Activated CD8-positive, alpha-beta T cell treated with anti-CD3 and anti-CD28 coated beads, Interleukin-2, amount 10 ng/mL, durations not matched to agents 7 days and 5 days (primary cell): ENCODE measurements at regions not wholly inside any gene's neighbourhood (a gene's known extent, or its start where the extent isn't known, plus 50 kb on each side); places are given as distances from the start of the nearest gene placed in this dataset.
A peak's percentile ranks its signal among the peaks of the same experiment; 100 is the strongest.
"Not testable (repeated sequence)": the region's sequence is repeated elsewhere in the genome, so short reads cannot be mapped to it uniquely, and the experiment has no call there.

Experiments used
- ATAC-seq: fragments of 150-1000 bp; cut with Tn5 transposase; one replicate; pipeline ENCODE4 v1.10.0; 2021; ENCODE audit warnings: moderate library complexity
- CTCF ChIA-PET: fragments of 350-600 bp; sonication (Branson Sonifier 250); formaldehyde crosslinking; loops from one replicate; lab custom pipeline; 2021; ENCODE audit warnings: antibody characterized with exemption; lab: Charles Lee
- POLR2A ChIA-PET: fragments of 350-600 bp; sonication (Branson Sonifier 250); formaldehyde crosslinking; loops from one replicate; lab custom pipeline; 2021; ENCODE audit warnings: antibody characterized with exemption; lab: Charles Lee
- DNase-seq: peaks from one replicate; pipeline ENCODE4 v3.0.0-alpha.2; 2020
- H3K27ac Mint-ChIP-seq: one replicate; pipeline ENCODE4 v1.8.0; 2021; ENCODE audit warnings: mild to moderate bottlenecking, mixed read lengths
- H3K27me3 Mint-ChIP-seq: one replicate; pipeline ENCODE4 v1.8.0; 2021; ENCODE audit warnings: low read depth, mixed read lengths
- H3K36me3 Mint-ChIP-seq: one replicate; pipeline ENCODE4 v1.8.0; 2021; ENCODE audit warnings: low read depth, mixed read lengths
- H3K4me1 Mint-ChIP-seq: one replicate; pipeline ENCODE4 v1.8.0; 2021; ENCODE audit warnings: low read depth, mixed read lengths
- H3K4me3 Mint-ChIP-seq: one replicate; pipeline ENCODE4 v1.8.0; 2021; ENCODE audit warnings: mild to moderate bottlenecking, mixed read lengths
- H3K9me3 Mint-ChIP-seq: one replicate; pipeline ENCODE4 v1.8.0; 2022; ENCODE audit warnings: mixed read lengths; ENCODE audit not compliant: insufficient read depth

DNA sequence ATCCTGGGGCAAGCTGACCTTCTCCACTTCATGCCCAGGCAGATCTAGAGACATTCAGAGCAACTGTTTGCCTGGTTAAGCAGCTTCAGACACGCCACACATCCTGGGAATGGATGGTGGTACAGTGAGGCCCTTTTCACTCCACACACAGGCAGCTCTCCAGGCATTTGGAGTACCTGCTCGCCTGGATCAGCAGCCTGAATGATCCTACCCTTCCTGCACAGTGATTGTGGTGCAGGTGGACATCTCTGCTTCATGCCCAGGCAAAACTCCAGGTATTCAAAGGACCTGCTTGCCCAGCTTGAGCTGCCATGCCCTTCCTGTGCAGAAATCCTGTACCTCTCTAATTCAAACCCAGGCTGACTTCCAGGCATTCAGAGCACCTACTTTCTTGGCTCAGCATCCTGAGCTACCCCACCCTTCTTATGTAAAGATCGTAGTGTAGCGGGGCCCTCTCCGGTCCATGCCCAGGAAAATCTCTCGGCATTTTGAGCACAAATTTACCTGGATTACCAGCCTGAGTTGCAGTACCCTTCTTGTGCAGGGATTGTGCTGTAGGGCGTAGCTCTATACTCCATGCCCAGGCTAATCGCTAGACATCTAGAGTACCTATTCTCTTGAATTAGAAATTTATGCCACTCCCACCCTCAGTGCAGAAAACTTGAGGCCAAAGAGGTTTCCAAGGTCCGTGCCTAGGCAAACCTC is 972.8 kb downstream of the ANKRD7 start:
- ChIA-PET CTCF (no interaction called here), POLR2A (no interaction called here)
- Mint-ChIP-seq H3K4me1 (no peaks in the 10 kb centered on the region), H3K27ac (no peak overlapping the region), H3K9me3 (no peaks in the 10 kb centered on the region), H3K4me3 (no peak overlapping the region), H3K36me3 (no peaks in the 10 kb centered on the region), H3K27me3 (no peaks in the 10 kb centered on the region)
- no peak for ATAC-seq
- no peak for DNase-seq

DNA sequence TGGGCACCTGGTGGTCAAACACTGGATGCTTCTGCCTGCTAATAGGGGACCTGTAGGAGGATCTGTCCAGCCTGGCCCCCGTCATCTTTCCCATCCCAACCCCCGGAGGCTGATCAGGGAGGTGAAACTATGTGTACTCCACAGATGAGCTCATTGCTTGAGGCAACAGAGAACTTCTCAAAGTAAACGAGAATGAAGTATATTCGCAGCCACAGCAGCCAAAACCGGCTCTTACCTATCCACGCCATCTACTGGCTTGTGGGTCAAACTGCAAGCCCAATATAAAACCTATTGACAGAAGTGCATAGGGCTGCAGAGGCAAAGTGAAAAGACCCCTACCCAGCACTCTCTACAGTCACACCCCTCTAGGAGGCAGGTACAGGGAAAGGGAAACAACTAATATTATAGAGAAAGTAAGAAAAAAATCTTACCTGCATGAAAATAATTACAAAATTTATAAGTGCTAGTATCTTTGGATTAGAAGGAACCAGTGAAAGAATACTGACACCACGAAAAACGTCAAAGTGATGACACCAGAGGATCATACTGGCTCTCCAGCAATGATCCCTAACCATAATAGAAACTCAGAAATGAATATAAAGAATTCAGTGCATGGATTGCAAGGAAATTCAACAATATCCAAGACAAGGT is 973.5 kb downstream of the ANKRD7 start:
- DNase-seq (peak; percentile 32), ATAC-seq (no peak)
- ChIA-PET POLR2A (no interaction called here), CTCF (no interaction called here)
- no peak overlapping the region for H3K27ac Mint-ChIP-seq
- H3K27me3 Mint-ChIP-seq = no peaks in the 10 kb centered on the region
- no peak overlapping the region for H3K4me3 Mint-ChIP-seq
- no peaks in the 10 kb centered on the region for H3K9me3 Mint-ChIP-seq
- H3K36me3 Mint-ChIP-seq = no peaks in the 10 kb centered on the region
- no peaks in the 10 kb centered on the region for H3K4me1 Mint-ChIP-seq

DNA sequence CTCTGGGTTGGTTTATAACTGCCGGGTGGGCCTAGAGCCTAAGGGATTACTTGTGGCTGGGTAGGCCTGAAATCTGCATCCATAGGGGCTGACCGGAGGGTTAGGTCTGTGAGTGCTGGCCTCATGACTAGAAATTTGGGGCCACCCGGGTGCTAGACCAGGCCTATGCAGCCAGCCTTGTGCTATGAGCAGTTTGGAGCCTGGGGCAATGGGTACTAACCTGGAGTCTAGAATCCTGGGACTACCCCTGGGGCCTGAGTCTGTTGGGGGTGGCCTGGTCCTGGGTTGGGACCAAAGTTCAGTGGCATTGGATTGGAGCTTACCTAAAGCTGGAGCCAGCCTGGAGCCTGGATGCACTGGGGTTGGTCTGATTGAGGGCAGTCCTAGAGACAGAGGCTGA is 995.2 kb downstream of the ANKRD7 start:
- POLR2A ChIA-PET = no interaction called here
- CTCF ChIA-PET = no interaction called here
- no peaks in the 10 kb centered on the region for H3K27me3 Mint-ChIP-seq
- no peaks in the 10 kb centered on the region for H3K36me3 Mint-ChIP-seq
- DNase-seq (no peak), ATAC-seq (no peak)
- H3K4me3 Mint-ChIP-seq = no peak overlapping the region
- H3K9me3 Mint-ChIP-seq = peaks cover 7% of the 10 kb centered on the region
- no peaks in the 10 kb centered on the region for H3K4me1 Mint-ChIP-seq
- H3K27ac Mint-ChIP-seq = no peak overlapping the region

DNA sequence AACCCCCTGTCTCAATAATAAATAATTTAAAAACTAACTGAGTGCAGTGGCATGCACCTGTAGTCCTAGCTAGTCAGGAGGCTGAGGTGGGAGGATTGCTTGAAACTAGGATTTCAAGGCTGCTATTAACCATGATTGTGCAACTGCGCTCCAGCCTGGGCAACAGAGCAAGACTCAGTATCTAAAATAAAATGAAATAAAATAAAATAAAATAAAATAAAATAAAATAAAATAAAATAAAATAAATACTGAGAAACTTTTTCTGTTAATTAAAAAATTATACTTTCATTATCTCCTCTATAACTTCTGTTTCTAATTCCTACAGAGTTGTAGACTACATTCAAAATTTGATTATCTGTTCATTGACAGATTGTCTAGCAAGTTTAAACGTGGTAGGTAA is 999.4 kb downstream of the ANKRD7 start:
- no peaks in the 10 kb centered on the region for H3K36me3 Mint-ChIP-seq
- no peak overlapping the region for H3K27ac Mint-ChIP-seq
- DNase-seq (no peak), ATAC-seq (no peak)
- no peaks in the 10 kb centered on the region for H3K27me3 Mint-ChIP-seq
- H3K4me3 Mint-ChIP-seq = no peak overlapping the region
- POLR2A ChIA-PET = no interaction called here
- H3K9me3 Mint-ChIP-seq = peaks cover 7% of the 10 kb centered on the region
- no peaks in the 10 kb centered on the region for H3K4me1 Mint-ChIP-seq
- CTCF ChIA-PET = no interaction called here

DNA sequence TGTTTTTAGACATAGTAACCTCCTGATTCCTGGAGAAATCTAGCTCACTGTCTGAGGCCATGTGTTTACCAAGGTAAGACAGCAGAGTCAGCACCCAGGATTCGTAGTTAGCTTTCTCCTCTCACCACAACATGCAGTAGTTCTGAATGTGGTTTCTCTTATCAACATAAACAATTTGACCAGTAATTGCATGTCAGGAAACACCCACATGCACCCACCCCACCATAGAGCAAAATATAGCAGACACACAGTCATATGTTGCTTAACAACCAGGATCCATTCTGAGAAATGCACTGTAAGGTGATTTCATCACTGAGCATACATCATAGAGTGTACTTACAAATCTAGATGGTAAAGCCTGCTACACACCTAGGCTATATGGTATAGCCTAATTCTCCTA is 1004.0 kb downstream of the ANKRD7 start:
- ChIA-PET POLR2A (no interaction called here), CTCF (no interaction called here)
- Mint-ChIP-seq H3K9me3 (peaks cover 3% of the 10 kb centered on the region), H3K27ac (no peak overlapping the region), H3K4me1 (no peaks in the 10 kb centered on the region), H3K27me3 (no peaks in the 10 kb centered on the region), H3K36me3 (no peaks in the 10 kb centered on the region), H3K4me3 (no peak overlapping the region)
- no peak for ATAC-seq
- no peak for DNase-seq

DNA sequence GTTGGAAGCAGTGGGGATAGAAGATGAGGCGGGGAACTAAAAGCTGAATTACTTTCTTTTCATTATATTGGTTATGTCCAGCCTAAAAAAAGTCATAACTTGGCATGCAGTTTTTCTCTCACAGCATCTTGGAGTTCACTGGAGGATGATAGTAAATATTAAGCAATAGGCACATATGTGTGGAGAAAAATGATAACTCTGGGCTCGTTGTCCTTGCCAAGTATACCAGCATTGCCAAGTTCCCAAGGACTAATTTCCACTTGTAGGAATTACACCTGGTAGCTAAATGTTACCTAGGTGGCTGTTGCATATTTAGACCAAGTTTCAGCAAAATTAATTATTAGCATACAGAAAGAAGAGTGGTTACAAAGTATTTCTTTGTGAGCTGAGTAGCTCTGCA is 1007.6 kb downstream of the ANKRD7 start:
- Mint-ChIP-seq H3K4me1 (no peaks in the 10 kb centered on the region), H3K9me3 (no peaks in the 10 kb centered on the region), H3K27ac (no peak overlapping the region), H3K36me3 (no peaks in the 10 kb centered on the region), H3K4me3 (no peak overlapping the region), H3K27me3 (no peaks in the 10 kb centered on the region)
- CTCF ChIA-PET = no interaction called here
- ATAC-seq = no peak
- no peak for DNase-seq
- POLR2A ChIA-PET = no interaction called here

DNA sequence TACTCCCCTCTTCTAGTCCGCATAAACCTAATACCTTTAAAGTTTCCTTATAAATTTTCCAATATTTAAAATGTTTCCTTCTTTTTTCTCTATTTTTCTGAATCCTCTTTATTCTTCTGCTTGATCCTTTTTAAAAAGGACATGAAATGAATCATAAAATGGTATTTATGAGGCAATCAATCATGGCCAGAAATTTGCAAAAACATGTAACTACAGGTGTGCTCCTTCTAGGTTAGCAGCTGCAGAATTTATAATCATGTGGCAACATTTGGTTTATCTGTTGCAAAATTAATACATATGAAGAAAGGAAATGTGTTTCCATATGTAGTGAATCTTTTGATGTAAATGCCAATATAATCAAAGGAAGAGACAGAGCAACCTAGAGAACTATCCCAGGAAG is 1008.5 kb downstream of the ANKRD7 start:
- ChIA-PET POLR2A (no interaction called here), CTCF (no interaction called here)
- Mint-ChIP-seq H3K36me3 (no peaks in the 10 kb centered on the region), H3K27me3 (no peaks in the 10 kb centered on the region), H3K9me3 (no peaks in the 10 kb centered on the region), H3K4me1 (no peaks in the 10 kb centered on the region), H3K4me3 (no peak overlapping the region), H3K27ac (no peak overlapping the region)
- ATAC-seq = no peak
- DNase-seq = no peak

DNA sequence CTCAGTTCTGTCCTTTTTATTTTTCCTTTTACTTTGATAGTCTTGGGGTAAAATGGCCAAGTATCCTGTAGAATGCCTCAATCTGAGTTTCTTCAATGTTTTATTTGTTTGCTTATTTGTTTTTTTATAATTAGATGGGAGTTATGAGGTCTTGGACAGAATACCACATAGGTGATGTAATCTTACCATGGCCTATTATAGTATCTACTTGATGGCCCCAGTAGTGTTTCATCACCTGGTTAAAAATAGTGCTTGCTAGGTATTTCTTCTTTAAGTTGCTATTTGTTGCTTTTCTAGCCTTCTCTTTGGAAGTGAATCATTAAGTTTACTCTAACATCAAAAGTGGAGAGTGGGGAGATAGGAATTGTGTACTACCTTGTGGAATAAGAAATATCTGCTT is 1020.0 kb upstream of the KCND2 start:
- Mint-ChIP-seq H3K4me3 (no peak overlapping the region), H3K27me3 (no peaks in the 10 kb centered on the region), H3K27ac (no peak overlapping the region), H3K4me1 (no peaks in the 10 kb centered on the region), H3K9me3 (no peaks in the 10 kb centered on the region), H3K36me3 (no peaks in the 10 kb centered on the region)
- no peak for ATAC-seq
- ChIA-PET CTCF (no interaction called here), POLR2A (no interaction called here)
- DNase-seq = no peak

DNA sequence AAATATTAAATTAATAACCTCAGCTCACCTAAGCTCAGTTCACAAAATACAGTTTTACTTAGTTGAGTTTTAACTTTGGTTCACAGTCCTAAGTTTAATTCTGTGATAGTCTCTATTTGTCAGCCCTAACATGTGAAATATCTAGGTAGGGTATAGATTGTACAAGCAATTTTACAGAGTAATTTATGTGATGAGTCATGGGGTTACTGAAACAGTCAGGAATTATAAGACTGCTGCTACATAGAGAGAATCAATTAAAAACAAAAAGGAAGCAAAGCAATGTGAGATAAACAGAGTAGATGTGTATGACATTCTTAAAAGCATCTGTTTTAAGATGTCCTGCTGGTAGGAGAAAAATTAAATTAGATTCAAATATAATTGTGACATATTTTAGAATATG is 1018.2 kb upstream of the KCND2 start:
- no peaks in the 10 kb centered on the region for H3K4me1 Mint-ChIP-seq
- CTCF ChIA-PET = no interaction called here

DNA sequence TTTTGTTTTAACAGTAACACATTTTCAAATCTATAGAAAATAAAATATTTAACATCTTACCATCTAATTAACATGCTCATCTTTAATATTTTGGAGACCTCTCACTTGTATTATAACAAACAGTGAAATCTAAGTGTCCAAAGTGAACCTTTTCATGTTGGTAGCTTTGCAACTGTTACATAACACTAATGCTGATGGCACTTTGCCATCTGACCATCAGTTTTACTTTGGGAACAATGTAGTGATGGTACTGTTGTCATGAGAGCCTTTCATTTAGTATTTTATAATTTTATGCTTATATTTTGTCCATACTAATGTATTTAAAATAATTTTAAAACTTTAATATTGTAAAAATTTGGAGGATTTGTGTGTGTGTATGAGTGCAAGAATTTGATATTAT is 1017.0 kb upstream of the KCND2 start:
- Mint-ChIP-seq H3K27me3 (no peaks in the 10 kb centered on the region), H3K9me3 (no peaks in the 10 kb centered on the region), H3K36me3 (no peaks in the 10 kb centered on the region), H3K4me1 (no peaks in the 10 kb centered on the region), H3K27ac (no peak overlapping the region), H3K4me3 (no peak overlapping the region)
- ATAC-seq (no peak), DNase-seq (no peak)
- ChIA-PET CTCF (no interaction called here), POLR2A (no interaction called here)

More for the DNA sequence above, 1018.2 kb upstream of the KCND2 start:
- Mint-ChIP-seq H3K27ac (no peak overlapping the region), H3K36me3 (no peaks in the 10 kb centered on the region), H3K27me3 (no peaks in the 10 kb centered on the region), H3K4me3 (no peak overlapping the region), H3K9me3 (no peaks in the 10 kb centered on the region)
- ATAC-seq = no peak
- POLR2A ChIA-PET = no interaction called here
- no peak for DNase-seq

DNA sequence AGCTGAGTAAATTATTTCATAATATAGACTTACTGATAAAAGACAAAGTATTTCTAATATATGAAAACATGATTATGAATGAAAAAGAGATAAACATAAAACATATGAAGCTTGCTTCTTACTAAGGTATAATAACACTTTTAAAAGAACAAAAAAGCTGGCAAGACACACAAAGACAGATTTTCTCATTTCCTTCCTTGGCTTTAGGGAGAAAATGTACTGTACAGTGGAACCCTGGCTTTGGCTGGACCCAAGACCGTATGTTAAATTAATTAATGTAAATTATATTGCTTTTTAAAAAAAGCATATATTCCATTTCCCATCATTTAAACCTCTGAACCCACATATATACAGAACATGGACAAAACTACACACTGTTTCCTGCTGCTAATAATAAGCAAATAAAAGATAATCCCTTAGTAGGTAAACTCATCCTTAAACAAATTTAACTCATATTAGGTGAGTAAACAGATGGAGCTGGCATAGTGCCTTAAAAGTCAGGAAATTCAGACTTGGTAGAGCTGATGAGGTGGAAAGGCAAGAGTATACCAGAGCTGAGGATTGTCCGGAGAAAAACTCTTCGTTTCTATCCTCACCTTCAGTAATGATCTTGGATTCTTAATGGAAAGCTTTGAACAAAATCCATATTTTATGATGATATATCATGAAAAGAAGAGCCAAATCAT is 1016.4 kb upstream of the KCND2 start:
- H3K27me3 Mint-ChIP-seq = no peaks in the 10 kb centered on the region
- H3K4me1 Mint-ChIP-seq = no peaks in the 10 kb centered on the region
- ChIA-PET CTCF (no interaction called here), POLR2A (no interaction called here)
- no peak overlapping the region for H3K27ac Mint-ChIP-seq
- H3K4me3 Mint-ChIP-seq = no peak overlapping the region
- H3K36me3 Mint-ChIP-seq = no peaks in the 10 kb centered on the region
- DNase-seq = no peak
- no peaks in the 10 kb centered on the region for H3K9me3 Mint-ChIP-seq
- ATAC-seq = no peak

DNA sequence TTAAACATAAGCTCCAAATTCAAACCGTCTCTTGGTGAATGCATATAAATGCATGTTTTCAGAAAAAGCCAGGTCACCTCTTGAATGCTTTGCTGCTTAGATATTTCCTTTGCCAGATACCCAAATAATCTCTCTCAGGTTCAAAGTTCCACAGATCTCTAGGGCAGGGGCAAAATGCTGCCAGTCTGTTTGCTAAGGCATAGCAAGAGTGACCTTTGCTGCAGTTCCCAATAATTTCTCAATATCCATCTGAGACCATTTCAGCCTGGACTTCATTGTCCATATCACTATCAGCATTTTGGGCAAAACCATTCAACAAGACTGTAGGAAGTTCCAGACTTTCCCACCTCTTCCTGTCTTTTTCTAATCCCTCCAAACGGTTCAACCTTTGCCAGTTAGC is 1006.2 kb upstream of the KCND2 start:
- not testable (repeated sequence) for ATAC-seq, H3K9me3 Mint-ChIP-seq

More for the DNA sequence above, 1006.2 kb upstream of the KCND2 start:
- CTCF ChIA-PET, H3K36me3 Mint-ChIP-seq, POLR2A ChIA-PET, H3K27ac Mint-ChIP-seq, H3K4me1 Mint-ChIP-seq, H3K27me3 Mint-ChIP-seq, DNase-seq, H3K4me3 Mint-ChIP-seq: not testable (repeated sequence)
